ENCODE measurements at regions not wholly inside any gene's neighbourhood (a gene's known extent, or its start where the extent isn't known, plus 50 kb on each side); places are given as distances from the start of the nearest gene placed in this dataset.

DNA sequence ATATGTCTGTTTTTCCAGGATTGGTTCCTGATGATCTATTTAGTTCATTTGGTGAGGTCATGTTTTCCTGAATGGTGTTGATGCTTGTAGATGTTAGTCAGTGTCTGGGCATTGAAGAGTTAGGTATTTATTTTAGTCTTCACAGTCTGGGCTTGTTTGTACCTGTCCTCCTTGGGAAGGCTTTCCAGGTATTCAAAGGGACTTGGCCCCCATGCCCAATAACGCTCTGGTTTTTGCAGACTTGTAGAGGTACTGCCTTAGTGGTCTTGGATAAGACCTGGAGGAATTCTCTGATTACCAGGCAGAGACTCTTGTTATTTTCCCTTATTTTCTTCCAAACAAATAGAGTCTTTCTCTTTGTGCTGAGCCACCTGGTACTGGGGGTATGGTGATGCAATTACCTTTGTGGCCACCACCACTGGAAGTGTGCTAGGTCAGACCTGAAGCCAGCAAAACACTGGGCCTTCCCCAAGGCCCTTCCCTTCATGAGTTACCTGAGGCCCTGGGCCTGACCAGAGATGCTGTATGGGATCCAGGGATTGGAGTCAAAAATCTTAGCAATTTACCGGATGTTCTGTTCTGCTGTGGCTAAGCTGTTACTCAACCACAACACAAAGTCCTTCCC lies 63.3 kb upstream of the RXFP1 start:
- Histone ChIP-seq H3K9ac (ENCODE audit: low read depth, low read length, poor library complexity, severe bottlenecking) (no peak overlapping the region), H3K4me1 (ENCODE audit: insufficient read depth, low read length, poor library complexity, severe bottlenecking) (no peaks in the 10 kb centered on the region), H3K9me2 (replicated peaks; ENCODE audit: low read depth, low read length) (no peaks in the 10 kb centered on the region), H3K9me3 (ENCODE audit: insufficient read depth, low read depth, low read length) (no peaks in the 10 kb centered on the region), H3K27me3 (ENCODE audit: insufficient read depth, low read length, poor library complexity, severe bottlenecking) (no peaks in the 10 kb centered on the region), H3K4me3 (ENCODE audit: low read length, poor library complexity, severe bottlenecking) (no peak overlapping the region), H3F3A (ENCODE audit: low read depth) (no peaks in the 10 kb centered on the region), H4K20me1 (ENCODE audit: insufficient read depth, low read length, poor library complexity, severe bottlenecking) (no peaks in the 10 kb centered on the region), H3K36me3 (ENCODE audit: insufficient read depth, low read length) (no peaks in the 10 kb centered on the region), H3K79me2 (ENCODE audit: insufficient read depth, low read length) (no peaks in the 10 kb centered on the region), H3K4me2 (ENCODE audit: low read depth, low read length, poor library complexity, severe bottlenecking) (no peak overlapping the region), H2AFZ (ENCODE audit: low read length) (no peak overlapping the region)
- TF ChIP-seq, protein P1, sequence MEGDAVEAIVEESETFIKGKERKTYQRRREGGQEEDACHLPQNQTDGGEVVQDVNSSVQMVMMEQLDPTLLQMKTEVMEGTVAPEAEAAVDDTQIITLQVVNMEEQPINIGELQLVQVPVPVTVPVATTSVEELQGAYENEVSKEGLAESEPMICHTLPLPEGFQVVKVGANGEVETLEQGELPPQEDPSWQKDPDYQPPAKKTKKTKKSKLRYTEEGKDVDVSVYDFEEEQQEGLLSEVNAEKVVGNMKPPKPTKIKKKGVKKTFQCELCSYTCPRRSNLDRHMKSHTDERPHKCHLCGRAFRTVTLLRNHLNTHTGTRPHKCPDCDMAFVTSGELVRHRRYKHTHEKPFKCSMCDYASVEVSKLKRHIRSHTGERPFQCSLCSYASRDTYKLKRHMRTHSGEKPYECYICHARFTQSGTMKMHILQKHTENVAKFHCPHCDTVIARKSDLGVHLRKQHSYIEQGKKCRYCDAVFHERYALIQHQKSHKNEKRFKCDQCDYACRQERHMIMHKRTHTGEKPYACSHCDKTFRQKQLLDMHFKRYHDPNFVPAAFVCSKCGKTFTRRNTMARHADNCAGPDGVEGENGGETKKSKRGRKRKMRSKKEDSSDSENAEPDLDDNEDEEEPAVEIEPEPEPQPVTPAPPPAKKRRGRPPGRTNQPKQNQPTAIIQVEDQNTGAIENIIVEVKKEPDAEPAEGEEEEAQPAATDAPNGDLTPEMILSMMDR (conservative IDR thresholded peaks at IDR 0.05; ENCODE audit: low read length) = no peak
- TF ChIP-seq EZH2phosphoT487 (IDR thresholded peaks at IDR 0.05; ENCODE audit: borderline replicate concordance) = no peak

GRCh38 chr4:158459085-158459820 lies 62.4 kb upstream of the RXFP1 start:
- no peaks in the 10 kb centered on the region for H3K9me2 ChIP-seq (replicated peaks; ENCODE audit: low read depth, low read length)
- no peaks in the 10 kb centered on the region for H4K20me1 ChIP-seq (ENCODE audit: insufficient read depth, low read length, poor library complexity, severe bottlenecking)
- TF ChIP-seq, protein P1 (conservative IDR thresholded peaks at IDR 0.05; ENCODE audit: low read length) = no peak
- no peak for TF ChIP-seq EZH2phosphoT487 (IDR thresholded peaks at IDR 0.05; ENCODE audit: borderline replicate concordance)
- no peaks in the 10 kb centered on the region for H3K36me3 ChIP-seq (ENCODE audit: insufficient read depth, low read length)
- H3K4me2 ChIP-seq (ENCODE audit: low read depth, low read length, poor library complexity, severe bottlenecking) = no peak overlapping the region
- H2AFZ ChIP-seq (ENCODE audit: low read length) = no peak overlapping the region
- H3K4me1 ChIP-seq (ENCODE audit: insufficient read depth, low read length, poor library complexity, severe bottlenecking) = no peaks in the 10 kb centered on the region
- no peaks in the 10 kb centered on the region for H3F3A ChIP-seq (ENCODE audit: low read depth)
- H3K9me3 ChIP-seq (ENCODE audit: insufficient read depth, low read depth, low read length) = no peaks in the 10 kb centered on the region
- H3K9ac ChIP-seq (ENCODE audit: low read depth, low read length, poor library complexity, severe bottlenecking) = no peak overlapping the region
- H3K79me2 ChIP-seq (ENCODE audit: insufficient read depth, low read length) = no peaks in the 10 kb centered on the region
- no peaks in the 10 kb centered on the region for H3K27me3 ChIP-seq (ENCODE audit: insufficient read depth, low read length, poor library complexity, severe bottlenecking)
- no peak overlapping the region for H3K4me3 ChIP-seq (ENCODE audit: low read length, poor library complexity, severe bottlenecking)

DNA sequence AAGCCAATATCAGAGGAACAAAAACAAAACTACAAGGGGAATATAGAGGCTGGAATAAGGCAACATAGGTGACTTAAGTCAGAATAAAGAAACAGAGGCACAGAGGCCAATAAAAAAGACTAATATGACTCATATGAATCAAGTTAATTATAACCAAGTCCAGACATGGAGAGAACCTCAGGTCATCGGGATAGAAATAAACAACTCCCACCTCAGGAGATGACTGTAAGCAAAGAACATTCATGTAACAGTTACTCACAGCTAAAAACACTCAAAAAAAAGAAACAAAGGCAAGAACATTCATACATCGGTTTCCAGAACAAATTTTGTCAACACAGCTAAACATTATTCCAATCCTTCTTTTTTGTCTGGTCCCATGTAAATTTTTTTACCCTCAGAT lies 60.3 kb upstream of the RXFP1 start:
- Histone ChIP-seq H3K4me2 (ENCODE audit: low read depth, low read length, poor library complexity, severe bottlenecking) (no peak overlapping the region), H3K36me3 (ENCODE audit: insufficient read depth, low read length) (no peaks in the 10 kb centered on the region), H3K79me2 (ENCODE audit: insufficient read depth, low read length) (no peaks in the 10 kb centered on the region), H4K20me1 (ENCODE audit: insufficient read depth, low read length, poor library complexity, severe bottlenecking) (no peaks in the 10 kb centered on the region), H3K4me3 (ENCODE audit: low read length, poor library complexity, severe bottlenecking) (no peak overlapping the region), H3K9me2 (replicated peaks; ENCODE audit: low read depth, low read length) (no peaks in the 10 kb centered on the region), H3K9ac (ENCODE audit: low read depth, low read length, poor library complexity, severe bottlenecking) (no peak overlapping the region), H3K27me3 (ENCODE audit: insufficient read depth, low read length, poor library complexity, severe bottlenecking) (no peaks in the 10 kb centered on the region), H3K4me1 (ENCODE audit: insufficient read depth, low read length, poor library complexity, severe bottlenecking) (no peaks in the 10 kb centered on the region), H2AFZ (ENCODE audit: low read length) (no peak overlapping the region), H3K9me3 (ENCODE audit: insufficient read depth, low read depth, low read length) (no peaks in the 10 kb centered on the region), H3F3A (ENCODE audit: low read depth) (no peaks in the 10 kb centered on the region)
- TF ChIP-seq, protein P1 (conservative IDR thresholded peaks at IDR 0.05; ENCODE audit: low read length) = no peak
- no peak for TF ChIP-seq EZH2phosphoT487 (IDR thresholded peaks at IDR 0.05; ENCODE audit: borderline replicate concordance)

Data from Loucy (cell line).